Stomach smooth muscle (tissue), 2 donors: ENCODE measurements at regions not wholly inside any gene's neighbourhood (a gene's known extent, or its start where the extent isn't known, plus 50 kb on each side); places are given as distances from the start of the nearest gene placed in this dataset.
"Not testable (repeated sequence)": the region's sequence is repeated elsewhere in the genome, so short reads cannot be mapped to it uniquely, and the experiment has no call there.

Source experiments
- H3K27ac ChIP-seq: one replicate; pipeline ENCODE4 v1.7.0; 2013; ENCODE audit warnings: mild to moderate bottlenecking, low read length, inconsistent platforms
- H3K27me3 ChIP-seq, 2 donors: one replicate each; pipeline ENCODE4 v1.7.0; 2013; ENCODE audit warnings: low read length in 2 of 2; ENCODE audit not compliant: insufficient read depth in 2 of 2, control insufficient read depth in 1 of 2
- H3K36me3 ChIP-seq, 2 donors: one replicate each; pipeline ENCODE4 v1.7.0; 2013; ENCODE audit warnings: low read length in 2 of 2; ENCODE audit not compliant: control insufficient read depth in 2 of 2, insufficient read depth in 2 of 2
- H3K4me1 ChIP-seq: one replicate; pipeline ENCODE4 v1.7.0; 2013; ENCODE audit warnings: low read length; ENCODE audit not compliant: control insufficient read depth, insufficient read depth
- H3K4me3 ChIP-seq, 2 donors: one replicate each; pipeline ENCODE4 v1.7.0; 2013; ENCODE audit warnings: low read length in 2 of 2
- H3K9ac ChIP-seq, 2 donors: one replicate each; pipeline ENCODE4 v1.7.0; 2013; ENCODE audit warnings: low read length in 2 of 2, mild to moderate bottlenecking in 1 of 2
- H3K9me3 ChIP-seq, 2 donors: one replicate each; pipeline ENCODE4 v1.7.0; 2013; ENCODE audit warnings: low read length in 2 of 2; ENCODE audit not compliant: control insufficient read depth in 2 of 2
- donor health status: healthy.
- donor health status: Pancreatic carcinoma.

- Histone ChIP-seq H3K4me1 (no peaks in the 10 kb centered on the region), H3K9ac (no peak overlapping the region), H3K4me3 (no peak overlapping the region), H3K27me3 (no peaks in the 10 kb centered on the region), H3K27ac (no peak overlapping the region), H3K36me3 (no peaks in the 10 kb centered on the region), H3K9me3 (no peaks in the 10 kb centered on the region)
These were observed 221.8 kb upstream of the UBL3 start for GRCh38 chr13:30071969-30072817.

GRCh38 chr13:30065181-30065580, 214.8 kb upstream of the UBL3 start:
- no peaks in the 10 kb centered on the region for H3K9me3 ChIP-seq

GRCh38 chr13:30063892-30064291, 213.5 kb upstream of the UBL3 start:
- Histone ChIP-seq H3K4me3 (no peak overlapping the region), H3K9me3 (no peaks in the 10 kb centered on the region)

More at GRCh38 chr13:30065181-30065580, 214.8 kb upstream of the UBL3 start:
- no peak overlapping the region for H3K4me3 ChIP-seq
- H3K27ac ChIP-seq, result no peak overlapping the region
- H3K27me3 ChIP-seq, result no peaks in the 10 kb centered on the region
- no peaks in the 10 kb centered on the region for H3K4me1 ChIP-seq
- H3K9ac ChIP-seq, result no peak overlapping the region
- H3K36me3 ChIP-seq, result no peaks in the 10 kb centered on the region

GRCh38 chr13:30061217-30061616, 210.8 kb upstream of the UBL3 start:
- Histone ChIP-seq H3K9ac (no peak overlapping the region), H3K27ac (no peak overlapping the region), H3K27me3 (no peaks in the 10 kb centered on the region), H3K4me3 (no peak overlapping the region), H3K9me3 (no peaks in the 10 kb centered on the region), H3K4me1 (no peaks in the 10 kb centered on the region), H3K36me3 (no peaks in the 10 kb centered on the region)

More at GRCh38 chr13:30063892-30064291, 213.5 kb upstream of the UBL3 start:
- H3K36me3 ChIP-seq, result no peaks in the 10 kb centered on the region
- no peaks in the 10 kb centered on the region for H3K4me1 ChIP-seq
- no peak overlapping the region for H3K27ac ChIP-seq
- no peak overlapping the region for H3K9ac ChIP-seq
- H3K27me3 ChIP-seq, result no peaks in the 10 kb centered on the region

GRCh38 chr13:30058429-30058828, 208.0 kb upstream of the UBL3 start:
- H3K4me1 ChIP-seq, result no peaks in the 10 kb centered on the region
- H3K4me3 ChIP-seq, result no peak overlapping the region
- no peaks in the 10 kb centered on the region for H3K27me3 ChIP-seq
- H3K9ac ChIP-seq, result no peak overlapping the region
- no peaks in the 10 kb centered on the region for H3K9me3 ChIP-seq
- H3K36me3 ChIP-seq, result no peaks in the 10 kb centered on the region
- H3K27ac ChIP-seq, result no peak overlapping the region

- H3K36me3 ChIP-seq, H3K9me3 ChIP-seq, H3K9ac ChIP-seq, H3K4me1 ChIP-seq, H3K27ac ChIP-seq, H3K27me3 ChIP-seq, H3K4me3 ChIP-seq: not testable (repeated sequence)
These were observed 204.1 kb upstream of the UBL3 start for GRCh38 chr13:30054546-30054945.

- H3K27ac ChIP-seq, result no peak overlapping the region
- no peaks in the 10 kb centered on the region for H3K4me1 ChIP-seq
- no peaks in the 10 kb centered on the region for H3K9me3 ChIP-seq
- H3K9ac ChIP-seq, result no peak overlapping the region
- H3K36me3 ChIP-seq, result no peaks in the 10 kb centered on the region
- H3K4me3 ChIP-seq, result no peak overlapping the region
- H3K27me3 ChIP-seq, result peaks cover 0 to 3% of the 10 kb centered on the region in 2 donors
These were observed 203.5 kb upstream of the UBL3 start for GRCh38 chr13:30053939-30054338.

- Histone ChIP-seq H3K4me1 (no peaks in the 10 kb centered on the region), H3K9me3 (no peaks in the 10 kb centered on the region), H3K9ac (no peak overlapping the region), H3K36me3 (no peaks in the 10 kb centered on the region), H3K27ac (no peak overlapping the region), H3K27me3 (peaks cover 0 to 3% of the 10 kb centered on the region in 2 donors), H3K4me3 (no peak overlapping the region)
These were observed 201.7 kb upstream of the UBL3 start for GRCh38 chr13:30052120-30052519.

GRCh38 chr13:30051531-30052060, 201.2 kb upstream of the UBL3 start:
- H3K4me3 ChIP-seq, result no peak overlapping the region
- H3K27me3 ChIP-seq, result peaks cover 0 to 3% of the 10 kb centered on the region in 2 donors
- H3K36me3 ChIP-seq, result no peaks in the 10 kb centered on the region

GRCh38 chr13:30049692-30050091, 199.3 kb upstream of the UBL3 start:
- Histone ChIP-seq H3K27me3 (peaks cover 0 to 3% of the 10 kb centered on the region in 2 donors), H3K9me3 (no peaks in the 10 kb centered on the region), H3K9ac (no peak overlapping the region), H3K27ac (no peak overlapping the region), H3K36me3 (no peaks in the 10 kb centered on the region), H3K4me1 (no peaks in the 10 kb centered on the region), H3K4me3 (no peak overlapping the region)

More at GRCh38 chr13:30051531-30052060, 201.2 kb upstream of the UBL3 start:
- Histone ChIP-seq H3K4me1 (no peaks in the 10 kb centered on the region), H3K9ac (no peak overlapping the region), H3K27ac (no peak overlapping the region), H3K9me3 (no peaks in the 10 kb centered on the region)
